SK-N-SH (cell line): ENCODE measurements at regions not wholly inside any gene's neighbourhood (a gene's known extent, or its start where the extent isn't known, plus 50 kb on each side); places are given as distances from the start of the nearest gene placed in this dataset.

Experiments used
- CTCF ChIA-PET: fragments of 300-600, 350-600 bp; formaldehyde crosslinking; extraction: SDS; loops from one replicate; lab custom pipeline; 2021; lab: Yijun Ruan, JAX
- POLR2A ChIA-PET: fragments of 350-600 bp; sonication (Branson Sonifier 250); formaldehyde crosslinking; extraction: SDS; loops from one replicate; lab custom pipeline; 2020; ENCODE audit warnings: antibody characterized with exemption, inconsistent platforms; lab: Yijun Ruan, JAX
- DNase-seq: peaks from one replicate; pipeline ENCODE4 v3.0.0; 2012
- H2AFZ ChIP-seq: fragments of 200-600 bp; sonication (generic); 2 replicates; pipeline ENCODE4 v1.8.1; 2016; ENCODE audit warnings: antibody characterized with exemption, mild to moderate bottlenecking, low read depth
- H3F3A ChIP-seq: fragments of 200-600 bp; sonication (generic); replicated peaks from 2 replicates; pipeline ENCODE3; 2016; ENCODE audit warnings: antibody characterized with exemption, mild to moderate bottlenecking; ENCODE audit not compliant: insufficient read depth
- H3K27ac ChIP-seq, 2 experiments: fragments of 200-500 bp in 1 of 2; fragments of 200-600 bp in 1 of 2; sonication (Bioruptor generic) in 1 of 2; sonication (generic), shearing (Covaris generic) in 1 of 2; 2 replicates each; pipeline versions ENCODE4 v1.5.1 to v1.6.1; 2014 to 2016; ENCODE audit warnings: low read depth in 2 of 2, inconsistent platforms in 1 of 2, low read length in 1 of 2, mild to moderate bottlenecking in 1 of 2, mixed read lengths in 1 of 2
- H3K27me3 ChIP-seq: fragments of 200-600 bp; sonication (generic), shearing (Covaris generic); 2 replicates; pipeline ENCODE4 v1.6.1; 2016; ENCODE audit warnings: mixed run types; ENCODE audit not compliant: insufficient read depth
- H3K36me3 ChIP-seq, 2 experiments: fragments of 200-500 bp in 1 of 2; fragments of 200-600 bp in 1 of 2; sonication (Bioruptor generic) in 1 of 2; sonication (generic) in 1 of 2; replicated peaks in 1 of 2; 2 replicates each; pipeline versions ENCODE3 to v1.5.1; 2014 to 2016; ENCODE audit warnings: low read length in 1 of 2, mild to moderate bottlenecking in 1 of 2; ENCODE audit not compliant: insufficient read depth in 2 of 2, control insufficient read depth in 1 of 2
- H3K4me1 ChIP-seq, 2 experiments: fragments of 200-500 bp in 1 of 2; fragments of 200-600 bp in 1 of 2; sonication (Bioruptor generic) in 1 of 2; sonication (generic), shearing (Covaris generic) in 1 of 2; 2 replicates each; pipeline versions ENCODE4 v1.5.1 to v1.6.1; 2014 to 2016; ENCODE audit warnings: low read depth in 1 of 2, low read length in 1 of 2, mixed run types in 1 of 2; ENCODE audit not compliant: insufficient read depth in 2 of 2, control insufficient read depth in 1 of 2
- H3K4me2 ChIP-seq: fragments of 200-600 bp; sonication (generic), shearing (Covaris generic); 2 replicates; pipeline ENCODE4 v1.6.1; 2017; ENCODE audit warnings: mixed run types
- H3K4me3 ChIP-seq, 2 experiments: fragments of 200-500 bp in 1 of 2; fragments of 200-600 bp in 1 of 2; sonication (Bioruptor generic) in 1 of 2; sonication (generic), shearing (Covaris generic) in 1 of 2; 2 replicates each; pipeline versions ENCODE4 v1.5.1 to v1.8.1; 2014 to 2016; ENCODE audit warnings: low read depth in 2 of 2, inconsistent platforms in 1 of 2, low read length in 1 of 2, mild to moderate bottlenecking in 1 of 2, mixed read lengths in 1 of 2, moderate library complexity in 1 of 2
- H3K79me2 ChIP-seq: fragments of 200-600 bp; sonication (generic); 2 replicates; pipeline ENCODE4 v1.8.1; 2017; ENCODE audit warnings: mild to moderate bottlenecking; ENCODE audit not compliant: insufficient read depth
- H3K9ac ChIP-seq: fragments of 200-600 bp; sonication (generic); 2 replicates; pipeline ENCODE4 v1.6.1; 2017; ENCODE audit warnings: mixed run types
- H3K9me2 ChIP-seq: fragments of 200-600 bp; sonication (generic); 2 replicates; pipeline ENCODE4 v1.6.1; 2017; ENCODE audit warnings: mixed run types
- H3K9me3 ChIP-seq: fragments of 200-600 bp; sonication (generic); 2 replicates; pipeline ENCODE4 v1.6.1; 2017; ENCODE audit warnings: mixed run types, mild to moderate bottlenecking, moderate library complexity
- H4K20me1 ChIP-seq: fragments of 200-600 bp; sonication (generic); 2 replicates; pipeline ENCODE4 v1.6.1; 2017; ENCODE audit warnings: mild to moderate bottlenecking, mixed run types; ENCODE audit not compliant: insufficient read depth
- ELF1 ChIP-seq: IDR thresholded peaks from 2 replicates; pipeline ENCODE4 v1.4.0; 2012
- EP300 ChIP-seq, 2 experiments: IDR thresholded peaks; 2 replicates each; pipeline versions ENCODE4 v1.4.0 to v1.6.1; 2012; ENCODE audit warnings: borderline replicate concordance in 1 of 2, low read depth in 1 of 2, low read length in 1 of 2
- FOXJ3 ChIP-seq: sonication (generic); formaldehyde crosslinking; IDR thresholded peaks from 2 replicates; pipeline ENCODE4 v1.5.1; 2020; ENCODE audit warnings: mild to moderate bottlenecking, missing genetic modification reagents
- FOXM1 ChIP-seq: IDR thresholded peaks from 2 replicates; pipeline ENCODE4 v1.4.0; 2012; ENCODE audit warnings: low read depth, mild to moderate bottlenecking
- GABPA ChIP-seq: IDR thresholded peaks from 2 replicates; pipeline ENCODE4 v1.4.0; 2012; ENCODE audit warnings: low read depth, mild to moderate bottlenecking
- GATA2 ChIP-seq: sonication (generic); formaldehyde crosslinking; IDR thresholded peaks from 2 replicates; pipeline ENCODE4 v1.5.0; 2020; ENCODE audit warnings: mild to moderate bottlenecking, missing genetic modification reagents
- JUND ChIP-seq: IDR thresholded peaks from 2 replicates; pipeline ENCODE4 v1.4.0; 2012
- MEF2A ChIP-seq: IDR thresholded peaks from 2 replicates; pipeline ENCODE4 v1.4.0; 2012; ENCODE audit warnings: low read depth, borderline replicate concordance
- MXI1 ChIP-seq: IDR thresholded peaks from 2 replicates; pipeline ENCODE4 v1.6.1; 2012; ENCODE audit warnings: mild to moderate bottlenecking, low read depth, low read length, improper control_type of control experiment
- NFIC ChIP-seq: IDR thresholded peaks from 2 replicates; pipeline ENCODE4 v1.4.0; 2012; ENCODE audit warnings: borderline replicate concordance
- RAD21 ChIP-seq: IDR thresholded peaks from 2 replicates; pipeline ENCODE4 v1.6.1; 2012; ENCODE audit warnings: mild to moderate bottlenecking, low read length
- RFX5 ChIP-seq: IDR thresholded peaks from 2 replicates; pipeline ENCODE4 v1.6.1; 2012; ENCODE audit warnings: mild to moderate bottlenecking, improper control_type of control experiment, low read length
- RXRA ChIP-seq: IDR thresholded peaks from 2 replicates; pipeline ENCODE4 v1.4.0; 2012; ENCODE audit warnings: low read depth, mild to moderate bottlenecking, borderline replicate concordance
- SMC3 ChIP-seq: IDR thresholded peaks from 2 replicates; pipeline ENCODE4 v1.6.1; 2012; ENCODE audit warnings: low read depth, low read length, improper control_type of control experiment
- TAF1 ChIP-seq: IDR thresholded peaks from 2 replicates; pipeline ENCODE4 v1.6.1; 2012; ENCODE audit warnings: low read depth, mild to moderate bottlenecking, low read length, moderate library complexity, borderline replicate concordance
- TEAD4 ChIP-seq: IDR thresholded peaks from 2 replicates; pipeline ENCODE4 v1.4.0; 2012; ENCODE audit warnings: mild to moderate bottlenecking, borderline replicate concordance; ENCODE audit not compliant: insufficient read depth
- WGBS: methylation state at CpG from one replicate; pipeline ENCODE4 v1.1.6; 2017; ENCODE audit warnings: low lambda C conversion rate; 5-methylcytosine and 5-hydroxymethylcytosine counted together
- TF ChIP-seq, protein P1 (sequence below): IDR thresholded peaks from 2 replicates; pipeline ENCODE4; 2012
- TF ChIP-seq, protein P2 (sequence below): IDR thresholded peaks from 2 replicates; pipeline ENCODE4 v1.4.0; 2012; ENCODE audit warnings: low read depth
- TF ChIP-seq, protein P3 (sequence below): IDR thresholded peaks from 2 replicates; pipeline ENCODE4 v1.4.0; 2012; ENCODE audit warnings: low read depth, borderline replicate concordance
- TF ChIP-seq, protein P4 (sequence below): fragments of 150-350 bp; IDR thresholded peaks from 2 replicates; pipeline ENCODE4 v1.6.1; 2016; ENCODE audit warnings: mild to moderate bottlenecking, low read depth, low read length
- TF ChIP-seq, protein P5 (sequence below): IDR thresholded peaks from 2 replicates; pipeline ENCODE4 v1.4.0; 2012; ENCODE audit warnings: low read depth, borderline replicate concordance

DNA sequence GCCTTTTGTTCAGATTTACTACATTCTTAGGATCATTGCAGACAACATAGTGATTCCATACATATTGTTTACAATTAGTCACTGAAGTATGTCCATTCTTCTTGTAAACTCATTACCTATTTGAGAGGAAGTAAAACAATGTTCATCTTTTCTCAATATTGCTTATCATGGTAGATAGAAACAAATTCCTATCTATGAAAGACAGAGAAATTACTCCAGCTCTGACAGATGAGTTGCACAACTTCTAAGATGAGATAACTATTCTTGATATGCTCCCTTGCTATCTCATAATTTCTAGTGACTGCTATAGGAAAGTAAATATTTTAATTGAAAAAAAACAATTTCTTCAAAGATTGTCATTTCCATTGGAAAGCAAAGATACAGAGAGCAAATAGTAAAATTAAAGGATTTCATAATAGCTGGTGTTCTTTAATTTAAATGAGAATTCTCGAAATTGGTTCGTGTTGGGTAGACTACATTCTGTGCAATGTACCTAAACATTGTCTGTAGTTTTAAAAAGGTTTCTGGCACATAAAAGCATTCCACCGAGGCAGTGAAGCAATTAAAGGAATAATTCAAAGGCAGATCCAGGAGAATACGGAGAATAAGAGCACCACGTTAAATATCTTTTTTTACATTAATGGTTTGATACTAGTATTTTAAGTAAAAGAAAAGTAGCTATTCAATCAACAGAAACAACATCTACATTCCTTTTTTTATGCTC lies 1029.1 kb upstream of the ACO1 start:
- Histone ChIP-seq H3K4me2 (no peak overlapping the region), H4K20me1 (no peaks in the 10 kb centered on the region), H3K9me3 (no peaks in the 10 kb centered on the region), H3K79me2 (no peaks in the 10 kb centered on the region), H3K4me3 (no peak overlapping the region), H3K9ac (no peak overlapping the region), H3K9me2 (no peaks in the 10 kb centered on the region), H3K36me3 (no peaks in the 10 kb centered on the region), H3K27ac (no peak overlapping the region), H3K4me1 (no peaks in the 10 kb centered on the region), H3F3A (no peaks in the 10 kb centered on the region), H2AFZ (no peak overlapping the region), H3K27me3 (no peaks in the 10 kb centered on the region)
- DNase-seq, result no peak
- ChIA-PET CTCF (interaction anchor here (0.7 kb wide), 1 partner anchor 297 kb away, joined by 3 read pairs; no protein-coding TSS in a partner anchor), POLR2A (no interaction called here)
- 48% methylated on average over 5 of the region's 5 CpGs for WGBS
- TF ChIP-seq, protein P1, sequence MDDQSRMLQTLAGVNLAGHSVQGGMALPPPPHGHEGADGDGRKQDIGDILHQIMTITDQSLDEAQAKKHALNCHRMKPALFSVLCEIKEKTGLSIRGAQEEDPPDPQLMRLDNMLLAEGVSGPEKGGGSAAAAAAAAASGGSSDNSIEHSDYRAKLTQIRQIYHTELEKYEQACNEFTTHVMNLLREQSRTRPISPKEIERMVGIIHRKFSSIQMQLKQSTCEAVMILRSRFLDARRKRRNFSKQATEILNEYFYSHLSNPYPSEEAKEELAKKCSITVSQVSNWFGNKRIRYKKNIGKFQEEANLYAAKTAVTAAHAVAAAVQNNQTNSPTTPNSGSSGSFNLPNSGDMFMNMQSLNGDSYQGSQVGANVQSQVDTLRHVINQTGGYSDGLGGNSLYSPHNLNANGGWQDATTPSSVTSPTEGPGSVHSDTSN, result no peak
- no peak for TF ChIP-seq MXI1
- TF ChIP-seq TAF1, result no peak
- TF ChIP-seq NFIC, result no peak
- no peak for TF ChIP-seq GABPA
- TF ChIP-seq RAD21, result no peak
- no peak for TF ChIP-seq FOXM1
- TF ChIP-seq EP300 (IDR thresholded peaks at IDR 0.05; ENCODE audit: borderline replicate concordance in 1 of 2, low read depth in 1 of 2, low read length in 1 of 2), result no peak
- TF ChIP-seq MEF2A, result no peak
- TF ChIP-seq, protein P2, sequence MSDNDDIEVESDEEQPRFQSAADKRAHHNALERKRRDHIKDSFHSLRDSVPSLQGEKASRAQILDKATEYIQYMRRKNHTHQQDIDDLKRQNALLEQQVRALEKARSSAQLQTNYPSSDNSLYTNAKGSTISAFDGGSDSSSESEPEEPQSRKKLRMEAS, result no peak
- TF ChIP-seq JUND, result no peak
- TF ChIP-seq, protein P3, sequence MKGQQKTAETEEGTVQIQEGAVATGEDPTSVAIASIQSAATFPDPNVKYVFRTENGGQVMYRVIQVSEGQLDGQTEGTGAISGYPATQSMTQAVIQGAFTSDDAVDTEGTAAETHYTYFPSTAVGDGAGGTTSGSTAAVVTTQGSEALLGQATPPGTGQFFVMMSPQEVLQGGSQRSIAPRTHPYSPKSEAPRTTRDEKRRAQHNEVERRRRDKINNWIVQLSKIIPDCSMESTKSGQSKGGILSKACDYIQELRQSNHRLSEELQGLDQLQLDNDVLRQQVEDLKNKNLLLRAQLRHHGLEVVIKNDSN, result no peak
- no peak for TF ChIP-seq RFX5
- no peak for TF ChIP-seq SMC3
- no peak for TF ChIP-seq GATA2
- no peak for TF ChIP-seq RXRA

DNA sequence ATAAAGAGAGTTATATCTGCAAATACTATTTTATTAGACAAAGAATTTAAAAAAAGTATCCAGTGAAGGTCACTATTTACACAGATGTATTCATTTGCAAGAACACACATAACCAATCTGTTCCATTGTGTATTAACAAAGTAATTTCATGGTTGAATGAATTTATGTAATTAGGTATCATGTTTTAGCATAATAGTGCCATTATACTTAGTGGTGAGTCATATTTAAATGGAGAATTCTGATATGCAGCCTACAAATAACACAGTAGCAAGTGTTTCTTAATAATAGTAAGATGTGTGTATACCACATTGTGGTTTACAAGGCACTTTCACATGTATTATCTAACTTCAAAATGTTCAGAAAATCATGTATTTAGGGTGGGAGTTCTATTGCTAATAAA lies 1028.5 kb upstream of the ACO1 start:
- DNase-seq, result no peak
- H3K4me1 ChIP-seq, result no peaks in the 10 kb centered on the region
- no peak overlapping the region for H3K4me2 ChIP-seq
- ChIA-PET POLR2A (no interaction called here), CTCF (interaction anchor here (0.7 kb wide), 1 partner anchor 296 kb away, joined by 3 read pairs; no protein-coding TSS in a partner anchor)
- H3K4me3 ChIP-seq, result no peak overlapping the region
- no peak for TF ChIP-seq FOXM1
- no peak for TF ChIP-seq MXI1
- TF ChIP-seq TAF1, result no peak
- no peak for TF ChIP-seq ELF1
- no peak for TF ChIP-seq TEAD4
- TF ChIP-seq, protein P4, sequence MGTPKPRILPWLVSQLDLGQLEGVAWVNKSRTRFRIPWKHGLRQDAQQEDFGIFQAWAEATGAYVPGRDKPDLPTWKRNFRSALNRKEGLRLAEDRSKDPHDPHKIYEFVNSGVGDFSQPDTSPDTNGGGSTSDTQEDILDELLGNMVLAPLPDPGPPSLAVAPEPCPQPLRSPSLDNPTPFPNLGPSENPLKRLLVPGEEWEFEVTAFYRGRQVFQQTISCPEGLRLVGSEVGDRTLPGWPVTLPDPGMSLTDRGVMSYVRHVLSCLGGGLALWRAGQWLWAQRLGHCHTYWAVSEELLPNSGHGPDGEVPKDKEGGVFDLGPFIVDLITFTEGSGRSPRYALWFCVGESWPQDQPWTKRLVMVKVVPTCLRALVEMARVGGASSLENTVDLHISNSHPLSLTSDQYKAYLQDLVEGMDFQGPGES, result no peak
- TF ChIP-seq, protein P1, result no peak
- TF ChIP-seq FOXJ3, result no peak
- TF ChIP-seq, protein P5, sequence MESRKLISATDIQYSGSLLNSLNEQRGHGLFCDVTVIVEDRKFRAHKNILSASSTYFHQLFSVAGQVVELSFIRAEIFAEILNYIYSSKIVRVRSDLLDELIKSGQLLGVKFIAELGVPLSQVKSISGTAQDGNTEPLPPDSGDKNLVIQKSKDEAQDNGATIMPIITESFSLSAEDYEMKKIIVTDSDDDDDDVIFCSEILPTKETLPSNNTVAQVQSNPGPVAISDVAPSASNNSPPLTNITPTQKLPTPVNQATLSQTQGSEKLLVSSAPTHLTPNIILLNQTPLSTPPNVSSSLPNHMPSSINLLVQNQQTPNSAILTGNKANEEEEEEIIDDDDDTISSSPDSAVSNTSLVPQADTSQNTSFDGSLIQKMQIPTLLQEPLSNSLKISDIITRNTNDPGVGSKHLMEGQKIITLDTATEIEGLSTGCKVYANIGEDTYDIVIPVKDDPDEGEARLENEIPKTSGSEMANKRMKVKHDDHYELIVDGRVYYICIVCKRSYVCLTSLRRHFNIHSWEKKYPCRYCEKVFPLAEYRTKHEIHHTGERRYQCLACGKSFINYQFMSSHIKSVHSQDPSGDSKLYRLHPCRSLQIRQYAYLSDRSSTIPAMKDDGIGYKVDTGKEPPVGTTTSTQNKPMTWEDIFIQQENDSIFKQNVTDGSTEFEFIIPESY, result no peak
- TF ChIP-seq GATA2, result no peak
- no peak overlapping the region for H3K27ac ChIP-seq
- H2AFZ ChIP-seq, result no peak overlapping the region
- H3F3A ChIP-seq, result no peaks in the 10 kb centered on the region
- H3K9me3 ChIP-seq, result no peaks in the 10 kb centered on the region
- H3K36me3 ChIP-seq, result no peaks in the 10 kb centered on the region
- no peaks in the 10 kb centered on the region for H4K20me1 ChIP-seq
- no peak overlapping the region for H3K9ac ChIP-seq
- H3K9me2 ChIP-seq, result no peaks in the 10 kb centered on the region
- H3K27me3 ChIP-seq, result no peaks in the 10 kb centered on the region
- H3K79me2 ChIP-seq, result no peaks in the 10 kb centered on the region
